GM20000 (cell line): ENCODE measurements at regions not wholly inside any gene's neighbourhood (a gene's known extent, or its start where the extent isn't known, plus 50 kb on each side); places are given as distances from the start of the nearest gene placed in this dataset.

Experiments used
- DNase-seq: peaks from one replicate; pipeline ENCODE4 v3.0.0; 2012; ENCODE audit warnings: low spot score
- TF ChIP-seq, protein P1 (sequence below): IDR thresholded peaks from 2 replicates; pipeline ENCODE4 v1.5.1; 2012; ENCODE audit warnings: mild to moderate bottlenecking, control low read depth; ENCODE audit errors: extremely low read depth, missing control alignments

- TF ChIP-seq, protein P1, sequence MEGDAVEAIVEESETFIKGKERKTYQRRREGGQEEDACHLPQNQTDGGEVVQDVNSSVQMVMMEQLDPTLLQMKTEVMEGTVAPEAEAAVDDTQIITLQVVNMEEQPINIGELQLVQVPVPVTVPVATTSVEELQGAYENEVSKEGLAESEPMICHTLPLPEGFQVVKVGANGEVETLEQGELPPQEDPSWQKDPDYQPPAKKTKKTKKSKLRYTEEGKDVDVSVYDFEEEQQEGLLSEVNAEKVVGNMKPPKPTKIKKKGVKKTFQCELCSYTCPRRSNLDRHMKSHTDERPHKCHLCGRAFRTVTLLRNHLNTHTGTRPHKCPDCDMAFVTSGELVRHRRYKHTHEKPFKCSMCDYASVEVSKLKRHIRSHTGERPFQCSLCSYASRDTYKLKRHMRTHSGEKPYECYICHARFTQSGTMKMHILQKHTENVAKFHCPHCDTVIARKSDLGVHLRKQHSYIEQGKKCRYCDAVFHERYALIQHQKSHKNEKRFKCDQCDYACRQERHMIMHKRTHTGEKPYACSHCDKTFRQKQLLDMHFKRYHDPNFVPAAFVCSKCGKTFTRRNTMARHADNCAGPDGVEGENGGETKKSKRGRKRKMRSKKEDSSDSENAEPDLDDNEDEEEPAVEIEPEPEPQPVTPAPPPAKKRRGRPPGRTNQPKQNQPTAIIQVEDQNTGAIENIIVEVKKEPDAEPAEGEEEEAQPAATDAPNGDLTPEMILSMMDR, result no peak
- no peak for DNase-seq
Measured at GRCh38 chr2:189360861-189361260, 80.4 kb upstream of the WDR75 start.

GRCh38 chr2:189362283-189362682 is 79.0 kb upstream of the WDR75 start:
- TF ChIP-seq, protein P1, result no peak

GRCh38 chr2:189363559-189363958 is 77.7 kb upstream of the WDR75 start:
- TF ChIP-seq, protein P1, result no peak
- DNase-seq, result no peak

More at GRCh38 chr2:189362283-189362682, 79.0 kb upstream of the WDR75 start:
- no peak for DNase-seq

- TF ChIP-seq, protein P1, result no peak
- no peak for DNase-seq
Measured at GRCh38 chr2:189364607-189365006, 76.7 kb upstream of the WDR75 start.

DNA sequence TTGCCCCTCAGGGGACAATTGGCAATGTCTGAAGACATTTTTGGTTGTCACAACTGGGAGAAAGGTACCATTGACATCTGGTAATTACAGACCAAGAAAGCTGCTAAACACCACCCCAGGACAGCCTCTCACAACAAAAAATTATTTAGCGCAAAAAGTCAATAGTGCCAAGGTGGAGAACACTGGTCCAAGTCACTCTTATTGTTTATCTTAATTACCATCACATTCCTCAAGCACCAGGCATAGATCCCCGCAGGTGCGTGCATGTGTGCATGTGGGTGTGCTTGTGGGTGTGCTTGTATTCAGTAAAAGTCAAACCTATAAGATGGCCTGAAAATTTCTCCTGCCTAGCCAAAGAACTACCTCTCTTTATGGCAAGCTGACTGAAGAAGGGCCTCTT is 74.9 kb upstream of the WDR75 start:
- TF ChIP-seq, protein P1, result no peak
- no peak for DNase-seq

DNA sequence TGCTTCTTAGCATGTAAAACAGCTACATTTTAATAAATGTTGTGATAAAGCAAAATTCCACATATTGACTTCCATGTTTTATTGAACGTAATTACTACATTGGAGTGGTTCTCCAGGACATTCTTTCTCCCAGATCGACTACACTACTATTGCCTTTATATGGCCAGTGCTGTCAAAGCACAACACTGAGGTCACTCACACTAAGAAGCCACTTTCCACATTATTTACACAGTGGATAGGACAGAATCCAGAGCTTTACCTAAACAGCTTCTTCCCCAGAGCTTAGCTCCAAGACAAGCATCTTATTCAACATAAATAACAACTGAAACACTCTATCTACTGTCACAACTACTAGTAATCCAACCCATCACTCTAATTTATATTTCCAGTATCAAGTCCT is 73.9 kb upstream of the WDR75 start:
- TF ChIP-seq, protein P1, result no peak
- no peak for DNase-seq

- no peak for DNase-seq
- TF ChIP-seq, protein P1, result no peak
Measured at GRCh38 chr2:189369566-189369965, 71.7 kb upstream of the WDR75 start.

- no peak for DNase-seq
Measured at GRCh38 chr2:189370719-189371118, 70.6 kb upstream of the WDR75 start.

More at GRCh38 chr2:189370719-189371118, 70.6 kb upstream of the WDR75 start:
- TF ChIP-seq, protein P1, result no peak
